H1 (cell line): ENCODE measurements at regions not wholly inside any gene's neighbourhood (a gene's known extent, or its start where the extent isn't known, plus 50 kb on each side); places are given as distances from the start of the nearest gene placed in this dataset.

ENCODE experiments used
- CTCF ChIA-PET: fragments of 300-600 bp; sonication (Branson Sonifier 250); formaldehyde crosslinking; loops from one replicate; lab custom pipeline; 2021; ENCODE audit not compliant: partially characterized antibody; lab: Charles Lee
- POLR2A ChIA-PET: fragments of 300-600 bp; sonication (Branson Sonifier 250); formaldehyde crosslinking; loops from one replicate; lab custom pipeline; 2021; ENCODE audit warnings: inconsistent platforms; ENCODE audit not compliant: partially characterized antibody; lab: Charles Lee
- DNase-seq, 2 experiments: peaks; one replicate each; pipeline versions ENCODE4 v3.0.0 to v3.0.0-alpha.2; 2010 to 2022; ENCODE audit warnings: low spot score in 2 of 2, low read depth in 1 of 2, mixed read lengths in 1 of 2
- FAIRE-seq: peaks from 2 replicates; lab custom pipeline; 2011; peaks lifted over from hg19 to GRCh38; lab: Jason Lieb, UNC
- H2AFZ ChIP-seq: 2 replicates; pipeline ENCODE4 v1.8.1; 2012; ENCODE audit warnings: low read length, inconsistent platforms
- H2AK5ac ChIP-seq: 2 replicates; pipeline ENCODE4 v1.6.1; 2013; ENCODE audit warnings: low read depth, low read length
- H2BK120ac ChIP-seq: replicated peaks from 2 replicates; pipeline ENCODE3; 2013; ENCODE audit warnings: low read depth, low read length, inconsistent platforms
- H2BK12ac ChIP-seq: 2 replicates; pipeline ENCODE4 v1.6.1; 2013; ENCODE audit warnings: low read depth, low read length
- H2BK15ac ChIP-seq: 2 replicates; pipeline ENCODE4 v1.6.1; 2013; ENCODE audit warnings: low read length
- H2BK20ac ChIP-seq: 2 replicates; pipeline ENCODE4 v1.6.1; 2013; ENCODE audit warnings: low read length
- H2BK5ac ChIP-seq: 2 replicates; pipeline ENCODE4 v1.6.1; 2013; ENCODE audit warnings: low read depth, low read length
- H3K14ac ChIP-seq: 2 replicates; pipeline ENCODE4 v1.6.1; 2013; ENCODE audit warnings: inconsistent platforms; ENCODE audit not compliant: insufficient read length
- H3K18ac ChIP-seq: 2 replicates; pipeline ENCODE4 v1.6.1; 2013; ENCODE audit warnings: low read length; ENCODE audit errors: extremely low read depth
- H3K23ac ChIP-seq: 2 replicates; pipeline ENCODE4 v1.6.1; 2013; ENCODE audit warnings: inconsistent platforms; ENCODE audit not compliant: insufficient read length
- H3K23me2 ChIP-seq: 2 replicates; pipeline ENCODE4 v1.6.1; 2013; ENCODE audit warnings: low read depth, low read length
- H3K27ac ChIP-seq: 2 replicates; pipeline ENCODE4 v1.6.1; 2011; ENCODE audit warnings: low read depth, low read length, inconsistent platforms
- H3K27me3 ChIP-seq, 4 experiments: replicated peaks in 1 of 4; 1 replicate in 1 of 4; 2 replicates in 3 of 4; pipeline versions ENCODE4 v1.6.1 to v1.8.1; 2011 to 2013; ENCODE audit warnings: low read length in 3 of 4, mild to moderate bottlenecking in 3 of 4, inconsistent platforms in 2 of 4, mixed read lengths in 2 of 4, moderate library complexity in 1 of 4; ENCODE audit not compliant: control insufficient read depth in 3 of 4, insufficient read depth in 3 of 4; ENCODE audit errors: extremely low read depth in 1 of 4
- H3K36me3 ChIP-seq, 4 experiments: 2 replicates each; pipeline versions ENCODE4 v1.6.1 to v1.8.1; 2011 to 2013; ENCODE audit warnings: mild to moderate bottlenecking in 4 of 4, low read length in 3 of 4, moderate library complexity in 2 of 4, control low read depth in 1 of 4, inconsistent platforms in 1 of 4; ENCODE audit not compliant: insufficient read depth in 4 of 4, control insufficient read depth in 2 of 4
- H3K4ac ChIP-seq: replicated peaks from 2 replicates; pipeline ENCODE3; 2013; ENCODE audit warnings: low read length, low read depth, mixed read lengths, inconsistent platforms; ENCODE audit not compliant: insufficient read length
- H3K4me1 ChIP-seq, 4 experiments: replicated peaks in 1 of 4; 1 replicate in 1 of 4; 2 replicates in 3 of 4; pipeline versions ENCODE4 v1.6.1 to v1.8.1; 2011 to 2013; ENCODE audit warnings: low read length in 3 of 4, inconsistent platforms in 2 of 4, mixed read lengths in 1 of 4; ENCODE audit not compliant: insufficient read depth in 4 of 4, control insufficient read depth in 3 of 4
- H3K4me2 ChIP-seq, 2 experiments: 2 replicates each; pipeline versions ENCODE4 v1.6.1 to v1.8.1; 2011 to 2013; ENCODE audit warnings: low read depth in 2 of 2, low read length in 2 of 2, control low read depth in 1 of 2, inconsistent platforms in 1 of 2, mild to moderate bottlenecking in 1 of 2; ENCODE audit not compliant: insufficient read depth in 1 of 2
- H3K4me3 ChIP-seq, 4 experiments: fragments of 200-600, 300-600 bp in 1 of 4; sonication (generic), shearing (Covaris generic), sonication (Bioruptor Twin) in 1 of 4; 2 replicates each; pipeline versions ENCODE4 v1.5.1 to v1.8.1; 2011 to 2016; ENCODE audit warnings: low read length in 4 of 4, low read depth in 3 of 4, control low read depth in 2 of 4, inconsistent platforms in 2 of 4, mild to moderate bottlenecking in 2 of 4, mixed read lengths in 1 of 4, moderate library complexity in 1 of 4; ENCODE audit not compliant: insufficient read depth in 2 of 4; ENCODE audit errors: extremely low read depth in 1 of 4
- H3K56ac ChIP-seq: replicated peaks from 2 replicates; pipeline ENCODE3; 2013; ENCODE audit warnings: low read depth, mild to moderate bottlenecking, mixed read lengths, low read length, inconsistent platforms; ENCODE audit not compliant: insufficient read length
- H3K79me1 ChIP-seq: 2 replicates; pipeline ENCODE4 v1.6.1; 2013; ENCODE audit warnings: low read depth, low read length, control low read depth
- H3K79me2 ChIP-seq, 2 experiments: 2 replicates each; pipeline versions ENCODE4 v1.6.1 to v1.8.1; 2012 to 2013; ENCODE audit warnings: low read length in 2 of 2, mild to moderate bottlenecking in 2 of 2, inconsistent platforms in 1 of 2; ENCODE audit not compliant: insufficient read depth in 2 of 2, control insufficient read depth in 1 of 2
- H3K9ac ChIP-seq, 4 experiments: replicated peaks in 1 of 4; 1 replicate in 1 of 4; 2 replicates in 3 of 4; pipeline versions ENCODE4 v1.6.1 to v1.8.1; 2011 to 2013; ENCODE audit warnings: low read depth in 3 of 4, low read length in 3 of 4, control low read depth in 2 of 4, mild to moderate bottlenecking in 2 of 4, moderate library complexity in 2 of 4, inconsistent platforms in 1 of 4; ENCODE audit errors: extremely low read depth in 1 of 4
- H3K9me3 ChIP-seq, 2 experiments: 2 replicates each; pipeline versions ENCODE4 v1.6.1 to v1.8.1; 2012 to 2013; ENCODE audit warnings: mild to moderate bottlenecking in 2 of 2, moderate library complexity in 2 of 2, control low read depth in 1 of 2, inconsistent platforms in 1 of 2, low read depth in 1 of 2, low read length in 1 of 2, mixed read lengths in 1 of 2; ENCODE audit not compliant: insufficient read depth in 2 of 2
- H4K20me1 ChIP-seq, 2 experiments: replicated peaks in 1 of 2; 2 replicates each; pipeline versions ENCODE3 to v1.8.1; 2011 to 2013; ENCODE audit warnings: inconsistent platforms in 2 of 2, low read length in 2 of 2, mild to moderate bottlenecking in 1 of 2; ENCODE audit not compliant: insufficient read depth in 2 of 2, control insufficient read depth in 1 of 2
- H4K5ac ChIP-seq: 2 replicates; pipeline ENCODE4 v1.6.1; 2013; ENCODE audit warnings: low read length, low read depth, mixed read lengths, inconsistent platforms; ENCODE audit not compliant: insufficient read length
- H4K8ac ChIP-seq: 2 replicates; pipeline ENCODE4 v1.8.0; 2013; ENCODE audit warnings: mild to moderate bottlenecking, moderate library complexity, low read length, inconsistent platforms; ENCODE audit not compliant: insufficient read depth; ENCODE audit errors: extremely low read depth
- H4K91ac ChIP-seq: replicated peaks from 2 replicates; pipeline ENCODE3; 2013; ENCODE audit warnings: low read length, mixed read lengths, inconsistent platforms; ENCODE audit not compliant: insufficient read length
- CTBP2 ChIP-seq: IDR thresholded peaks from 2 replicates; pipeline ENCODE4 v1.7.0; 2011; ENCODE audit warnings: borderline replicate concordance, mild to moderate bottlenecking, moderate library complexity, mixed read lengths, low read length; ENCODE audit not compliant: insufficient read depth, insufficient read length
- EP300 ChIP-seq, 2 experiments: IDR thresholded peaks; 1 replicate in 1 of 2; 2 replicates in 1 of 2; pipeline ENCODE4 v1.6.1; 2011 to 2012; ENCODE audit warnings: low read depth in 2 of 2, low read length in 2 of 2, mild to moderate bottlenecking in 2 of 2, borderline replicate concordance in 1 of 2, inconsistent platforms in 1 of 2, moderate library complexity in 1 of 2
- NANOG ChIP-seq: IDR thresholded peaks from 2 replicates; pipeline ENCODE4 v1.6.1; 2011; ENCODE audit warnings: low read length, low read depth, mild to moderate bottlenecking, inconsistent platforms; ENCODE audit not compliant: insufficient read depth, poor library complexity, severe bottlenecking
- SP2 ChIP-seq: IDR thresholded peaks from 2 replicates; pipeline ENCODE4 v1.6.1; 2012; ENCODE audit warnings: mild to moderate bottlenecking, low read length, inconsistent platforms
- TBP ChIP-seq: IDR thresholded peaks from 2 replicates; pipeline ENCODE4 v1.6.1; 2011; ENCODE audit warnings: low read depth, low read length, improper control_type of control experiment
- WGBS, 2 experiments: shearing (Covaris generic) in 1 of 2; methylation state at CpG; one replicate each; pipeline versions ENCODE4 v1.1.6 to v1.1.7; 2013 to 2015; ENCODE audit warnings: low lambda C conversion rate in 2 of 2, mixed read lengths in 2 of 2, inconsistent platforms in 1 of 2, low coverage in 1 of 2, missing lambda C conversion rate in 1 of 2; ENCODE audit not compliant: insufficient replicate concordance in 2 of 2, insufficient coverage in 1 of 2, insufficient read length in 1 of 2; ENCODE audit errors: extremely low coverage in 1 of 2, missing lambda C conversion rate in 1 of 2; 5-methylcytosine and 5-hydroxymethylcytosine counted together

GRCh38 chr21:14740692-14741091 lies 194.6 kb upstream of the SAMSN1 start:
- WGBS, 2 experiments = 95% methylated on average over 1 of the region's 1 CpG; no CpG with 5 or more reads in 1 of the 2 experiments
- H2BK5ac ChIP-seq = no peak overlapping the region
- ChIA-PET CTCF (no interaction called here), POLR2A (no interaction called here)
- no peak overlapping the region for H4K91ac ChIP-seq
- no peak overlapping the region for H3K4me2 ChIP-seq
- H3K4me3 ChIP-seq = no peak overlapping the region
- no peak overlapping the region for H2AK5ac ChIP-seq
- H3K27me3 ChIP-seq = no peaks in the 10 kb centered on the region
- no peak overlapping the region for H2BK120ac ChIP-seq
- H2BK12ac ChIP-seq = no peak overlapping the region
- H3K23me2 ChIP-seq = no peaks in the 10 kb centered on the region
- H3K18ac ChIP-seq = no peak overlapping the region
- no peak overlapping the region for H4K5ac ChIP-seq
- no peak overlapping the region for H3K4ac ChIP-seq
- H3K27ac ChIP-seq = no peak overlapping the region
- no peak overlapping the region for H3K14ac ChIP-seq
- H3K36me3 ChIP-seq = no peaks in the 10 kb centered on the region
- FAIRE-seq (no peak), DNase-seq (no peak)
- H3K56ac ChIP-seq = no peak overlapping the region
- no peak overlapping the region for H2BK20ac ChIP-seq
- H3K9ac ChIP-seq = no peak overlapping the region
- H4K20me1 ChIP-seq = no peaks in the 10 kb centered on the region
- TF ChIP-seq SP2 (no peak), CTBP2 (no peak), TBP (no peak), EP300 (IDR thresholded peaks at IDR 0.05; ENCODE audit: borderline replicate concordance in 1 of 2, low read depth in 2 of 2, low read length in 2 of 2) (no peak), NANOG (no peak)
- H3K79me1 ChIP-seq = no peaks in the 10 kb centered on the region
- no peak overlapping the region for H3K23ac ChIP-seq
- H3K79me2 ChIP-seq = no peaks in the 10 kb centered on the region
- no peak overlapping the region for H2AFZ ChIP-seq
- no peak overlapping the region for H2BK15ac ChIP-seq
- no peak overlapping the region for H4K8ac ChIP-seq
- H3K9me3 ChIP-seq = no peaks in the 10 kb centered on the region
- no peaks in the 10 kb centered on the region for H3K4me1 ChIP-seq
